Endothelial cell (in vitro differentiated cells): ENCODE measurements at regions not wholly inside any gene's neighbourhood (a gene's known extent, or its start where the extent isn't known, plus 50 kb on each side); places are given as distances from the start of the nearest gene placed in this dataset.

ENCODE experiments used
- DNase-seq: peaks from one replicate; pipeline ENCODE4 v3.0.0; 2021; ENCODE audit warnings: low spot score
- H3K27ac Mint-ChIP-seq: one replicate; pipeline ENCODE4 v1.8.0; 2021; ENCODE audit warnings: mixed read lengths, inconsistent platforms; ENCODE audit not compliant: unreplicated experiment
- H3K27me3 Mint-ChIP-seq: one replicate; pipeline ENCODE4 v1.8.0; 2021; ENCODE audit warnings: mild to moderate bottlenecking, moderate library complexity, mixed read lengths, inconsistent platforms; ENCODE audit not compliant: unreplicated experiment
- H3K36me3 Mint-ChIP-seq: one replicate; pipeline ENCODE4 v1.8.0; 2021; ENCODE audit warnings: mild to moderate bottlenecking, low read depth, mixed read lengths, inconsistent platforms; ENCODE audit not compliant: unreplicated experiment
- H3K4me1 Mint-ChIP-seq: one replicate; pipeline ENCODE4 v1.8.0; 2021; ENCODE audit warnings: mild to moderate bottlenecking, mixed read lengths, inconsistent platforms; ENCODE audit not compliant: unreplicated experiment
- H3K4me3 Mint-ChIP-seq: one replicate; pipeline ENCODE4 v1.8.0; 2021; ENCODE audit warnings: mild to moderate bottlenecking, mixed read lengths, inconsistent platforms; ENCODE audit not compliant: unreplicated experiment
- H3K9me3 Mint-ChIP-seq: one replicate; pipeline ENCODE4 v1.8.0; 2021; ENCODE audit warnings: mixed read lengths, inconsistent platforms; ENCODE audit not compliant: unreplicated experiment
- CTCF ChIP-seq: fragments of 200-600 bp; sonication (generic); IDR thresholded peaks from one replicate; pipeline ENCODE4 v1.5.0; 2021; ENCODE audit warnings: antibody characterized with exemption; ENCODE audit not compliant: unreplicated experiment

DNA sequence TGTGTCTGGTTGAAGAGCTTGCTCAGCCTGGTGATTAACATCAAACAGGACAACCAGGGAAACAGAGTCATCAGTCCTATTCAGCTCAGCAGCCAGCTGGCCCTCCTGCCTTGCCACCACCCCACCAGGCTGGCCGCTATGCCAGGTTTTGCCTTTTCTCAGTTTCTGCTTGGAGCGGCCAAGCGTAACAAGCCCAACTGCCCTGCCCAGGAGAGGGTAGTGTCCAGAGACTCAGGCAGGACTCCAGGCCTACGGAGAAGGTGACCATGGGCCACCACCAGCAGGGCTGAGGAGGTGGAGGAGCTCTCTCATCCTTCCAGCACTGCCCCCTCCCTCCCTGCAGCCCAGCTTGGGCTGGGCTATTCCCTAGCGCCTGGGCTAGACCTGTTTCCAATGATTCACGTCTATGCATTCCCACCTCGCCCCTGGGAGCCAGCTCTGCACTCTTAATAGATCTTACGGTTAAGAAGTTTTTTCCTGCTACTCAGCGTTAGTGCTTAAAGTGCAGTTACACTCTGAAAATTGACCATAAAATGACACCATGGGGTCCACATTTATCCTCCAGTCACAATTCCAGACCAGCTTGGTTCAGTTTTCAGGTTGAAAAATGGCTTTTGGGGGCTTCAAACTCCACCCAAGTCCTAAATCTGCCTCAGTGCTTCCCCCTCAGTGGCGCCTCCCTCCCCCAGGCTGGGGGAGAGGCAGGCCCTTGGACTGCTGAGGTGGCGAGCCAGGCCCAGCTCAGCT is 124.0 kb upstream of the PJA1 start:
- H3K36me3 Mint-ChIP-seq: no peaks in the 10 kb centered on the region
- no peaks in the 10 kb centered on the region for H3K4me1 Mint-ChIP-seq
- no peak for DNase-seq
- no peak overlapping the region for H3K27ac Mint-ChIP-seq
- no peaks in the 10 kb centered on the region for H3K27me3 Mint-ChIP-seq
- H3K4me3 Mint-ChIP-seq: no peak overlapping the region
- H3K9me3 Mint-ChIP-seq: no peaks in the 10 kb centered on the region
- no peak for TF ChIP-seq CTCF

GRCh38 chrX:69287095-69287494 is 121.8 kb upstream of the PJA1 start:
- no peak for TF ChIP-seq CTCF
- no peak for DNase-seq
- Mint-ChIP-seq H3K27ac (no peak overlapping the region), H3K4me3 (no peak overlapping the region), H3K36me3 (no peaks in the 10 kb centered on the region), H3K4me1 (no peaks in the 10 kb centered on the region), H3K27me3 (peaks cover 1% of the 10 kb centered on the region), H3K9me3 (no peaks in the 10 kb centered on the region)

GRCh38 chrX:69286565-69286906 is 121.3 kb upstream of the PJA1 start:
- no peak for TF ChIP-seq CTCF
- H3K4me3 Mint-ChIP-seq: no peak overlapping the region
- H3K4me1 Mint-ChIP-seq: no peaks in the 10 kb centered on the region
- H3K9me3 Mint-ChIP-seq: no peaks in the 10 kb centered on the region
- no peak overlapping the region for H3K27ac Mint-ChIP-seq
- DNase-seq: no peak
- H3K27me3 Mint-ChIP-seq: peaks cover 7% of the 10 kb centered on the region
- no peaks in the 10 kb centered on the region for H3K36me3 Mint-ChIP-seq

DNA sequence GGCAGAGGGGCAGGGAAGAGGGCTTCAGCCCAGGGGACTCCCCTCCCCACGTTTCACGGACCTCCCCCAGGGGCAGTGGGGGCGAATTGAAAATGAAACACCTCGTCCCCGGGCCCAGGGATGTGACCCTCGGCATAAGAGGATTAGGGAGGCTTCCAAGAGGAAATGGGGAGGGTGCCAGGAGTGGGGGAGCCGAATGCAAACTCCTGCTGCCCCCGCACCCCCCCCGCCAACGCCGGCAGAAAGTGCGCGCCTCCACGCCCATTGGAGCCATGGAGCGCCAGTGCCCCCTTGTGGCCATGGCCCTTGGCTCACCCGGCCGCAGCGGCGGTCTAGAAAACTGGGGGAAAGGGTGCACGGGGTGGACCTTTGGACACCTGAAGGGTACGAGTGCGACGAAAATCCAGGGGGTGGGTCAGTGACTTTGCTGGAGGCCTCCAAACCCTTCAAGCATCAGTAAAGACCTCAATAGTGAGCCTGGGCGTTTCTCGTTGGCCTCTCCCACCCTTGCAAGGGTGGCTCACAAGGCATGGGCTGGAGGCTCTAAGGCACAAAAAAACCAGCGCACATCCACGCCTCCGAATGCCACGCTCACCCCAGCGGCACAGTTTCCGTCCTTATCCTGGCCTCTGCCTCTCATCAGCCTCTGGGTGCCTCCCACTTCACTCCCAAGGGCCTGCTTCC is 120.8 kb upstream of the PJA1 start:
- Mint-ChIP-seq H3K4me1 (no peaks in the 10 kb centered on the region), H3K27me3 (peaks cover 8% of the 10 kb centered on the region), H3K4me3 (no peak overlapping the region), H3K36me3 (no peaks in the 10 kb centered on the region), H3K9me3 (no peaks in the 10 kb centered on the region), H3K27ac (no peak overlapping the region)
- peak; percentile 70 for TF ChIP-seq CTCF
- DNase-seq: peak; percentile 57

DNA sequence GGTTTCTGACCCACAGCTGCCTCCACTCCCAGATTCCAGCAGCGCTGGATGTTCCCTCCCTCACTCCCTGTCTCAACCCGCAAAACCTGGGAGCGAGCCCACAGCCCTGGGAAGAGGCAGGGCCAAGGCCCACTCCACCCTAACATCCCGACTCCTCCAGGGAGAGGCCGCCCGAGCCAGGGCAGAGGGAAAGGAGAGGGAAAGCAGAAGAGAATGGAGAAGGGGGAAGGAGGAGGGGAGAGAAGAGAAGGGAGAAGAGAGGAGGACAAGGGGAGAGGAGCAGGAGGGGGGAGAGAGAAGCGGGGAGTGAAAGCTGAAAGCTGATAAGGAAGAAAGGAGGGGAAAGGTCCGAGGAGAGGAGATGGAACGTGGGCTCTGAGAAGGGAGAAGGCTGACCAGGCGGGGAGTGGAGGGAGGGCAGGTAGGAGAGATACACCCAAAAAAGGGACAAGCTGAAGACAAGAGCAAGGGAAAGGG is 120.2 kb upstream of the PJA1 start:
- peaks cover 9% of the 10 kb centered on the region for H3K27me3 Mint-ChIP-seq
- no peak for TF ChIP-seq CTCF
- H3K4me3 Mint-ChIP-seq: no peak overlapping the region
- H3K4me1 Mint-ChIP-seq: no peaks in the 10 kb centered on the region
- H3K9me3 Mint-ChIP-seq: no peaks in the 10 kb centered on the region
- H3K27ac Mint-ChIP-seq: no peak overlapping the region
- no peak for DNase-seq
- no peaks in the 10 kb centered on the region for H3K36me3 Mint-ChIP-seq
